ENCODE measurements at regions not wholly inside any gene's neighbourhood (a gene's known extent, or its start where the extent isn't known, plus 50 kb on each side); places are given as distances from the start of the nearest gene placed in this dataset.

DNA sequence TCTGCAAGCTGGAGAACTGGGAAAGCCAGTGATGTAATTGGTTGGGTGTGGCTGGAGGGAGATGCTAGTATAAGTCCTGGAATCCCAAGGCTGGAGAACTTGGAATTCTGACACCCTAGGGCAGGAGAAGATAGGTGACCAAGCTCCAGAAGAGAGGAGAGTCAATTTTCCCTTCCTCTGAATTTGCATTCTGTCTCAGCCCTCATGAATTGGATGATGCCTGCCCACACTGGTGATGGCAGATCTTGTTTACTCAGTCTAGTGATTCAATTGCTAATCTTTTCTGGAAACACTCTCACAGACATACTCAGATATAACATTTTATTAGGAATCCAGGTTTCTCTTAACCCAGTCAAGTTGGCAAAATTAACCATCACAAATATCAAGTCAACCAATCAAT lies 287.2 kb downstream of the RDH14 start:
- peaks cover 21% of the 10 kb centered on the region for H3K9me3 ChIP-seq (ENCODE audit: low read depth, low read length, poor library complexity, severe bottlenecking)
- POLR2A ChIA-PET (ENCODE audit: low non-redundant PET), result no interaction called here
- DNase-seq (ENCODE audit: low spot score), result no peak
- BruUV-seq (replicated peaks), result no TSS peak
- no peaks in the 10 kb centered on the region for H3K4me1 ChIP-seq (ENCODE audit: insufficient read depth, low read length, poor library complexity, severe bottlenecking)
- no peaks in the 10 kb centered on the region for H3K36me3 ChIP-seq (ENCODE audit: insufficient read depth, low read length, poor library complexity, severe bottlenecking)
- H3K27me3 ChIP-seq (replicated peaks; ENCODE audit: insufficient read depth, low read depth, low read length, poor library complexity), result no peaks in the 10 kb centered on the region
- TF ChIP-seq EZH2 (IDR thresholded peaks at IDR 0.05; ENCODE audit: borderline replicate concordance, low read depth, low read length, poor library complexity, severe bottlenecking) (no peak), CTCF (conservative IDR thresholded peaks at IDR 0.05; ENCODE audit: low read depth, low read length) (no peak)
- intact Hi-C loops (cut with micrococcal nuclease; ENCODE audit: unreplicated experiment), result no loop called here
- no peak overlapping the region for H3K4me3 ChIP-seq (ENCODE audit: low read depth, low read length, poor library complexity, severe bottlenecking)
- CTCF ChIA-PET, result no interaction called here
- H3K27ac ChIP-seq (ENCODE audit: low read depth, low read length, poor library complexity, severe bottlenecking), result no peak overlapping the region

- no peaks in the 10 kb centered on the region for H3K27me3 ChIP-seq (replicated peaks; ENCODE audit: insufficient read depth, low read depth, low read length, poor library complexity)
- TF ChIP-seq CTCF (conservative IDR thresholded peaks at IDR 0.05; ENCODE audit: low read depth, low read length) (no peak), EZH2 (IDR thresholded peaks at IDR 0.05; ENCODE audit: borderline replicate concordance, low read depth, low read length, poor library complexity, severe bottlenecking) (no peak)
- peaks cover 21% of the 10 kb centered on the region for H3K9me3 ChIP-seq (ENCODE audit: low read depth, low read length, poor library complexity, severe bottlenecking)
- no peaks in the 10 kb centered on the region for H3K36me3 ChIP-seq (ENCODE audit: insufficient read depth, low read length, poor library complexity, severe bottlenecking)
- H3K4me3 ChIP-seq (ENCODE audit: low read depth, low read length, poor library complexity, severe bottlenecking), result no peak overlapping the region
- ChIA-PET POLR2A (ENCODE audit: low non-redundant PET) (no interaction called here), CTCF (no interaction called here)
- no peak overlapping the region for H3K27ac ChIP-seq (ENCODE audit: low read depth, low read length, poor library complexity, severe bottlenecking)
- intact Hi-C loops (cut with micrococcal nuclease; ENCODE audit: unreplicated experiment), result no loop called here
- no peaks in the 10 kb centered on the region for H3K4me1 ChIP-seq (ENCODE audit: insufficient read depth, low read length, poor library complexity, severe bottlenecking)
- BruUV-seq (replicated peaks), result no TSS peak
- no peak for DNase-seq (ENCODE audit: low spot score)
These were observed 288.3 kb downstream of the RDH14 start for GRCh38 chr2:18272148-18272494.

GRCh38 chr2:18271370-18272147 lies 288.9 kb downstream of the RDH14 start:
- no TSS peak for BruUV-seq (replicated peaks)
- DNase-seq (ENCODE audit: low spot score), result no peak
- TF ChIP-seq EZH2 (IDR thresholded peaks at IDR 0.05; ENCODE audit: borderline replicate concordance, low read depth, low read length, poor library complexity, severe bottlenecking), result no peak
- no peak for TF ChIP-seq CTCF (conservative IDR thresholded peaks at IDR 0.05; ENCODE audit: low read depth, low read length)

More at GRCh38 chr2:18271370-18272147, 288.9 kb downstream of the RDH14 start:
- no peak overlapping the region for H3K4me3 ChIP-seq (ENCODE audit: low read depth, low read length, poor library complexity, severe bottlenecking)
- ChIA-PET CTCF (no interaction called here), POLR2A (ENCODE audit: low non-redundant PET) (no interaction called here)
- H3K36me3 ChIP-seq (ENCODE audit: insufficient read depth, low read length, poor library complexity, severe bottlenecking), result no peaks in the 10 kb centered on the region
- no peaks in the 10 kb centered on the region for H3K4me1 ChIP-seq (ENCODE audit: insufficient read depth, low read length, poor library complexity, severe bottlenecking)
- peaks cover 20% of the 10 kb centered on the region for H3K9me3 ChIP-seq (ENCODE audit: low read depth, low read length, poor library complexity, severe bottlenecking)
- H3K27ac ChIP-seq (ENCODE audit: low read depth, low read length, poor library complexity, severe bottlenecking), result no peak overlapping the region
- intact Hi-C loops (cut with micrococcal nuclease; ENCODE audit: unreplicated experiment), result no loop called here
- H3K27me3 ChIP-seq (replicated peaks; ENCODE audit: insufficient read depth, low read depth, low read length, poor library complexity), result no peaks in the 10 kb centered on the region

All from A673 (cell line).